ENCODE measurements at regions not wholly inside any gene's neighbourhood (a gene's known extent, or its start where the extent isn't known, plus 50 kb on each side); places are given as distances from the start of the nearest gene placed in this dataset.
A peak's percentile ranks its signal among the peaks of the same experiment; 100 is the strongest.
"Not testable (repeated sequence)": the region's sequence is repeated elsewhere in the genome, so short reads cannot be mapped to it uniquely, and the experiment has no call there.

- DNase-seq (ENCODE audit: low read depth in 2 of 2), result peak in 1 of 2 donors; percentile 4
These were observed 602.9 kb downstream of the TMEM121 start for GRCh38 chr14:106129274-106129673.

GRCh38 chr14:106129904-106130661, 603.7 kb downstream of the TMEM121 start:
- not testable (repeated sequence) for DNase-seq (ENCODE audit: low read depth in 2 of 2)

- DNase-seq (ENCODE audit: low read depth in 2 of 2), result not testable (repeated sequence)
These were observed 606.7 kb downstream of the TMEM121 start for GRCh38 chr14:106133126-106133525.

- no peak for DNase-seq (ENCODE audit: low read depth in 2 of 2)
These were observed 608.5 kb downstream of the TMEM121 start for GRCh38 chr14:106134886-106135285.

GRCh38 chr14:106141242-106142220, 615.1 kb downstream of the TMEM121 start:
- DNase-seq (ENCODE audit: low read depth in 2 of 2), result no peak

GRCh38 chr14:106145731-106146130, 619.3 kb downstream of the TMEM121 start:
- DNase-seq (ENCODE audit: low read depth in 2 of 2), result not testable (repeated sequence)

GRCh38 chr14:106153362-106153955, 627.1 kb downstream of the TMEM121 start:
- DNase-seq (ENCODE audit: low read depth in 2 of 2), result peak; percentile 64 to 68

- DNase-seq (ENCODE audit: low read depth in 2 of 2), result no peak
These were observed 636.9 kb downstream of the TMEM121 start for GRCh38 chr14:106163316-106163715.

GRCh38 chr14:106163812-106164211, 637.4 kb downstream of the TMEM121 start:
- not testable (repeated sequence) for DNase-seq (ENCODE audit: low read depth in 2 of 2)

GRCh38 chr14:106166232-106166631, 639.8 kb downstream of the TMEM121 start:
- DNase-seq (ENCODE audit: low read depth in 2 of 2), result no peak

- DNase-seq (ENCODE audit: low read depth in 2 of 2), result no peak
These were observed 640.3 kb downstream of the TMEM121 start for GRCh38 chr14:106166650-106167204.

- DNase-seq (ENCODE audit: low read depth in 2 of 2), result peak in 1 of 2 donors; percentile 25
These were observed 643.8 kb downstream of the TMEM121 start for GRCh38 chr14:106170163-106170658.

- peak; percentile 51 to 54 for DNase-seq (ENCODE audit: low read depth in 2 of 2)
These were observed 647.8 kb downstream of the TMEM121 start for GRCh38 chr14:106174206-106174605.

GRCh38 chr14:106177266-106178246, 651.2 kb downstream of the TMEM121 start:
- not testable (repeated sequence) for DNase-seq (ENCODE audit: low read depth in 2 of 2)

- no peak for DNase-seq (ENCODE audit: low read depth in 2 of 2)
These were observed 653.4 kb downstream of the TMEM121 start for GRCh38 chr14:106179761-106180160.

GRCh38 chr14:106184771-106185170, 658.4 kb downstream of the TMEM121 start:
- peak; percentile 53 to 54 for DNase-seq (ENCODE audit: low read depth in 2 of 2)

GRCh38 chr14:106185174-106185836, 658.9 kb downstream of the TMEM121 start:
- DNase-seq (ENCODE audit: low read depth in 2 of 2), result not testable (repeated sequence)

GRCh38 chr14:106185837-106186233, 659.5 kb downstream of the TMEM121 start:
- peak; percentile 25 to 43 for DNase-seq (ENCODE audit: low read depth in 2 of 2)

GRCh38 chr14:106187216-106187615, 660.8 kb downstream of the TMEM121 start:
- no peak for DNase-seq (ENCODE audit: low read depth in 2 of 2)

- DNase-seq (ENCODE audit: low read depth in 2 of 2), result not testable (repeated sequence)
These were observed 666.3 kb downstream of the TMEM121 start for GRCh38 chr14:106192701-106193100.

Data from stimulated activated CD8-positive, alpha-beta memory T cell treated with anti-CD3 and anti-CD28 coated beads, Interleukin-7, amount 100 ng/mL, for 4 hours (primary cell).